CD4-positive, alpha-beta T cell (primary cell): ENCODE measurements at regions not wholly inside any gene's neighbourhood (a gene's known extent, or its start where the extent isn't known, plus 50 kb on each side); places are given as distances from the start of the nearest gene placed in this dataset.

Experiments
- ATAC-seq: fragments of 200-7000 bp; cut with Tn5 transposase; one replicate; pipeline ENCODE4 v1.10.0; 2022; ENCODE audit warnings: mild to moderate bottlenecking; ENCODE audit not compliant: poor library complexity
- CTCF ChIA-PET: fragments of 350-600 bp; sonication (Branson Sonifier 250); formaldehyde crosslinking; loops from one replicate; lab custom pipeline; 2021; ENCODE audit warnings: antibody characterized with exemption, inconsistent platforms; lab: Charles Lee
- POLR2A ChIA-PET: fragments of 350-600 bp; sonication (Branson Sonifier 250); formaldehyde crosslinking; loops from one replicate; lab custom pipeline; 2021; ENCODE audit warnings: antibody characterized with exemption, inconsistent platforms; lab: Charles Lee
- DNase-seq, 14 experiments: peaks; one replicate each; pipeline ENCODE4 v3.0.0-alpha.2; 2013 to 2020; ENCODE audit warnings: mixed read lengths in 2 of 14
- H3K27ac ChIP-seq, 2 donors: one replicate each; pipeline versions ENCODE4 v1.5.1 to v1.7.0; 2013; ENCODE audit warnings: low read length in 2 of 2, low read depth in 1 of 2, mild to moderate bottlenecking in 1 of 2
- H3K27me3 ChIP-seq, 2 experiments: 1 replicate in 1 of 2; 2 replicates in 1 of 2; pipeline versions ENCODE4 v1.6.1 to v1.7.0; 2013; ENCODE audit warnings: low read length in 2 of 2, control low read depth in 1 of 2, mild to moderate bottlenecking in 1 of 2, moderate library complexity in 1 of 2; ENCODE audit not compliant: insufficient read depth in 2 of 2, control insufficient read depth in 1 of 2
- H3K36me3 ChIP-seq: one replicate; pipeline ENCODE4 v1.6.1; 2013; ENCODE audit warnings: low read length, control low read depth; ENCODE audit not compliant: insufficient read depth
- H3K4me1 ChIP-seq: one replicate; pipeline ENCODE4 v1.6.1; 2013; ENCODE audit warnings: low read length, control low read depth; ENCODE audit not compliant: insufficient read depth
- H3K4me3 ChIP-seq: one replicate; pipeline ENCODE4 v1.5.1; 2013; ENCODE audit warnings: mild to moderate bottlenecking, low read length, moderate library complexity
- H3K9me3 ChIP-seq, 2 experiments: 1 replicate in 1 of 2; 2 replicates in 1 of 2; pipeline versions ENCODE4 v1.6.1 to v1.7.0; 2013; ENCODE audit warnings: low read length in 2 of 2, mild to moderate bottlenecking in 2 of 2, control low read depth in 1 of 2, moderate library complexity in 1 of 2; ENCODE audit not compliant: control insufficient read depth in 1 of 2, insufficient read depth in 1 of 2
- H3K27ac Mint-ChIP-seq: one replicate; pipeline ENCODE4 v1.8.0; 2020; ENCODE audit warnings: mixed read lengths
- H3K27me3 Mint-ChIP-seq: one replicate; pipeline ENCODE4 v1.8.0; 2021; ENCODE audit warnings: mixed read lengths
- H3K36me3 Mint-ChIP-seq: one replicate; pipeline ENCODE4 v1.8.0; 2021; ENCODE audit warnings: low read depth, mixed read lengths
- H3K4me1 Mint-ChIP-seq: one replicate; pipeline ENCODE4 v1.8.0; 2021; ENCODE audit warnings: low read depth, mixed read lengths
- H3K4me3 Mint-ChIP-seq: one replicate; pipeline ENCODE4 v1.8.0; 2020; ENCODE audit warnings: mild to moderate bottlenecking, mixed read lengths
- H3K9me3 Mint-ChIP-seq: one replicate; pipeline ENCODE4 v1.8.0; 2020; ENCODE audit warnings: mixed read lengths
- intact Hi-C, 2 experiments: fragments of 100-400 bp; cut with DNase I in 1 of 2; cut with micrococcal nuclease in 1 of 2; formaldehyde crosslinking; loops; one replicate each; pipeline versions ENCODE4 v1.15.1 to v1.9.0; 2023 to 2025; cut with DNase I, micrococcal nuclease
- TF ChIP-seq, protein P1 (sequence below): fragments of 200-600 bp; IDR thresholded peaks from one replicate; pipeline ENCODE4 v1.8.0; 2022; ENCODE audit warnings: antibody characterized with exemption, mild to moderate bottlenecking

- Mint-ChIP-seq H3K9me3 (no peaks in the 10 kb centered on the region), H3K27ac (no peak overlapping the region), H3K27me3 (no peaks in the 10 kb centered on the region), H3K4me1 (peaks cover 33% of the 10 kb centered on the region), H3K4me3 (no peak overlapping the region), H3K36me3 (no peaks in the 10 kb centered on the region)
- no peaks in the 10 kb centered on the region for H3K27me3 ChIP-seq
- ATAC-seq: no peak
- no peak overlapping the region for H3K27ac ChIP-seq
- POLR2A ChIA-PET: no interaction called here
- H3K36me3 ChIP-seq: no peaks in the 10 kb centered on the region
- TF ChIP-seq, protein P1, sequence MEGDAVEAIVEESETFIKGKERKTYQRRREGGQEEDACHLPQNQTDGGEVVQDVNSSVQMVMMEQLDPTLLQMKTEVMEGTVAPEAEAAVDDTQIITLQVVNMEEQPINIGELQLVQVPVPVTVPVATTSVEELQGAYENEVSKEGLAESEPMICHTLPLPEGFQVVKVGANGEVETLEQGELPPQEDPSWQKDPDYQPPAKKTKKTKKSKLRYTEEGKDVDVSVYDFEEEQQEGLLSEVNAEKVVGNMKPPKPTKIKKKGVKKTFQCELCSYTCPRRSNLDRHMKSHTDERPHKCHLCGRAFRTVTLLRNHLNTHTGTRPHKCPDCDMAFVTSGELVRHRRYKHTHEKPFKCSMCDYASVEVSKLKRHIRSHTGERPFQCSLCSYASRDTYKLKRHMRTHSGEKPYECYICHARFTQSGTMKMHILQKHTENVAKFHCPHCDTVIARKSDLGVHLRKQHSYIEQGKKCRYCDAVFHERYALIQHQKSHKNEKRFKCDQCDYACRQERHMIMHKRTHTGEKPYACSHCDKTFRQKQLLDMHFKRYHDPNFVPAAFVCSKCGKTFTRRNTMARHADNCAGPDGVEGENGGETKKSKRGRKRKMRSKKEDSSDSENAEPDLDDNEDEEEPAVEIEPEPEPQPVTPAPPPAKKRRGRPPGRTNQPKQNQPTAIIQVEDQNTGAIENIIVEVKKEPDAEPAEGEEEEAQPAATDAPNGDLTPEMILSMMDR: no peak
- peaks cover 16% of the 10 kb centered on the region for H3K4me1 ChIP-seq
- no peak for DNase-seq
- CTCF ChIA-PET: no interaction called here
- intact Hi-C loops: loop anchor here (5.0 kb wide), 2 partner anchors 81 to 199 kb away; no protein-coding TSS in a partner anchor
- no peak overlapping the region for H3K4me3 ChIP-seq
- peaks cover 0 to 9% of the 10 kb centered on the region in 2 experiments for H3K9me3 ChIP-seq
These were observed 1063.2 kb upstream of the ACO1 start for GRCh38 chr9:31321256-31321655.

- Histone ChIP-seq H3K36me3 (no peaks in the 10 kb centered on the region), H3K4me1 (peaks cover 16% of the 10 kb centered on the region), H3K9me3 (peaks cover 0 to 9% of the 10 kb centered on the region in 2 experiments), H3K27ac (no peak overlapping the region), H3K4me3 (no peak overlapping the region), H3K27me3 (no peaks in the 10 kb centered on the region)
- intact Hi-C loops: loop anchor here (5.0 kb wide), 2 partner anchors 81 to 199 kb away; no protein-coding TSS in a partner anchor
- DNase-seq: no peak
- H3K27ac Mint-ChIP-seq: no peak overlapping the region
- no peak overlapping the region for H3K4me3 Mint-ChIP-seq
- ATAC-seq: no peak
- no peaks in the 10 kb centered on the region for H3K9me3 Mint-ChIP-seq
- H3K36me3 Mint-ChIP-seq: no peaks in the 10 kb centered on the region
- no peaks in the 10 kb centered on the region for H3K27me3 Mint-ChIP-seq
- TF ChIP-seq, protein P1: no peak
- H3K4me1 Mint-ChIP-seq: peaks cover 33% of the 10 kb centered on the region
- POLR2A ChIA-PET: no interaction called here
- CTCF ChIA-PET: no interaction called here
These were observed 1062.8 kb upstream of the ACO1 start for GRCh38 chr9:31321686-31322085.

- Histone ChIP-seq H3K27me3 (no peaks in the 10 kb centered on the region), H3K4me3 (no peak overlapping the region), H3K4me1 (peaks cover 16% of the 10 kb centered on the region), H3K9me3 (peaks cover 0 to 9% of the 10 kb centered on the region in 2 experiments), H3K36me3 (no peaks in the 10 kb centered on the region), H3K27ac (peak overlapping the region; percentile 33 to 67)
- TF ChIP-seq, protein P1: no peak
- H3K27ac Mint-ChIP-seq: peak overlapping the region; percentile 78
- H3K4me1 Mint-ChIP-seq: peaks cover 42% of the 10 kb centered on the region
- CTCF ChIA-PET: no interaction called here
- H3K36me3 Mint-ChIP-seq: no peaks in the 10 kb centered on the region
- POLR2A ChIA-PET: interaction anchor here (0.7 to 2.1 kb wide), 5 partner anchors 12 to 67 kb away, joined by 4 to 18 read pairs (median 4); no protein-coding TSS in a partner anchor
- no peaks in the 10 kb centered on the region for H3K9me3 Mint-ChIP-seq
- intact Hi-C loops: loop anchor here (5.0 kb wide), 2 partner anchors 78 to 202 kb away; no protein-coding TSS in a partner anchor
- peak overlapping the region; percentile 5 for H3K4me3 Mint-ChIP-seq
- H3K27me3 Mint-ChIP-seq: no peaks in the 10 kb centered on the region
- ATAC-seq (peak; percentile 79), DNase-seq (peak in 5 of 14 experiments; percentile 14 to 58 (median 39))
These were observed 1060.6 kb upstream of the ACO1 start for GRCh38 chr9:31323726-31324444.
